NOMO-1 treated with dmso at 0.1 percent for 144 hours (cell line): ENCODE measurements at regions not wholly inside any gene's neighbourhood (a gene's known extent, or its start where the extent isn't known, plus 50 kb on each side); places are given as distances from the start of the nearest gene placed in this dataset.

Experiments
- DNase-seq: peaks from one replicate; lab custom pipeline; 2025; ENCODE audit not compliant: unreplicated experiment; lab: John Stamatoyannopoulos, UW

- DNase-seq = no peak
Measured at GRCh38 chr5:93800988-93801811, 59.8 kb upstream of the POU5F2 start.

- DNase-seq = no peak
Measured at GRCh38 chr5:93794954-93795353, 53.6 kb upstream of the POU5F2 start.

GRCh38 chr5:93793159-93793781 lies 51.9 kb upstream of the POU5F2 start:
- no peak for DNase-seq

- peak; percentile 53 for DNase-seq
Measured at GRCh38 chr5:93791518-93791972, 50.1 kb upstream of the POU5F2 start.
